GM04503 (cell line): ENCODE measurements at regions not wholly inside any gene's neighbourhood (a gene's known extent, or its start where the extent isn't known, plus 50 kb on each side); places are given as distances from the start of the nearest gene placed in this dataset.

Source experiments
- DNase-seq: peaks from one replicate; pipeline ENCODE4 v3.0.0-alpha.2; 2012; ENCODE audit warnings: low read depth

DNA sequence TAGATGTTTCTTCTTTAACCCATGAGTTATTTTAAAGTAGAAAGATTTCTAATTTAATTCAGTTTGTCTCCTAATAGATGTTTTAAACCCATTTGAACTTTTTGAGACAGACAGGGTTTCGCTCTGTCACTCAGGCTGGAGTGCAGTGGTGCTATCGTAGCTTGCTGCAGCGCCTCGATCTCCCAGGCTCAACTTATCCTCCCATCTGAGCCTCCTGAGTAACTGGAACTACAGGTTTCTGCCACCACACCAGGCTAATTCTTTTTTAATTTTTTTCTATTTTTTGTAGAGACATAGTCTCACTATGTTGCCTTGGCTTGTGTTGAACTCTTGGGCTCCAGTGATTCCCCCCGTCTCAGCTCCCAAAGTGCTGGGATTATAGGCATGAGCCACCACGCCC is 53.0 kb upstream of the RAB18 start:
- DNase-seq: no peak

DNA sequence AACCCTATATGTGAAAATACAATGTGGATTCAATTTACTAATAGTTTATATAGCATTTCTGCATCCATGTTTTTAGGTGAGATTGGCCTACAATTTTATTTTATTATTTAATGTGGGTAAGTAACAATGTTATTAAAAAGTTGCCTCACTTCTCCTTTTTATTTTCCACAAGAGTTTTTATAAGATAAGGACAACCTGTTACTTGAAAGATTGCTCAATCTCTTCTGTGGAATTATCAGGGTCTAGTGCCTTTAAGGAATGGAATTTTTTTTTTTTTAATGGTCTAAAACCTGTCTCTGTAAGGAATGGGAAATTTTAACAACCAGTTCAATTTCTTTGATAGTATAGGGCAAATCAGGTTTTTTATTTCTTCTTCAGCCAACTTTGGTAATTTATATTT is 53.9 kb upstream of the RAB18 start:
- DNase-seq: no peak

- DNase-seq: no peak
Measured at GRCh38 chr10:27449571-27449970, 54.5 kb upstream of the RAB18 start.

- peak; percentile 18 for DNase-seq
Measured at GRCh38 chr10:27448921-27449320, 55.2 kb upstream of the RAB18 start.

DNA sequence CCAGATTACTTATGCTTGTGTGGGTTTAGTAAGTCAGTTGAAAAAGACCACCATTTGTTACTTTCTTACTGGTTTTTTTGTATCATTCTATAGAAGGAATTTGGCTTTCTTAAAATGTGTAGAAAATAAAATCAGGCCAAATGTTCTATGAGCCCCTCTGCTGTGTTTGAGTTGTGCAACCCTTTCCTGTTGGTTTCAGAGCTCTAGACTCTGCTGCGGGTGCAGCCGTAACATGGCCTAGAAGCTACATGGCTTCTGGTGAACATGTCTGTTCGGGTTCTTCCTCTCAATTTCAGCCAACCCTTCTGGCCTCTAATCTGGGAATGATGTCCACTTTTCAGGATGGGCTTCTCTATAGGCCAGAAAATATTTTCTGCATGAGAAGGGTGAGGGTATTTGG is 56.6 kb upstream of the RAB18 start:
- DNase-seq: no peak

DNA sequence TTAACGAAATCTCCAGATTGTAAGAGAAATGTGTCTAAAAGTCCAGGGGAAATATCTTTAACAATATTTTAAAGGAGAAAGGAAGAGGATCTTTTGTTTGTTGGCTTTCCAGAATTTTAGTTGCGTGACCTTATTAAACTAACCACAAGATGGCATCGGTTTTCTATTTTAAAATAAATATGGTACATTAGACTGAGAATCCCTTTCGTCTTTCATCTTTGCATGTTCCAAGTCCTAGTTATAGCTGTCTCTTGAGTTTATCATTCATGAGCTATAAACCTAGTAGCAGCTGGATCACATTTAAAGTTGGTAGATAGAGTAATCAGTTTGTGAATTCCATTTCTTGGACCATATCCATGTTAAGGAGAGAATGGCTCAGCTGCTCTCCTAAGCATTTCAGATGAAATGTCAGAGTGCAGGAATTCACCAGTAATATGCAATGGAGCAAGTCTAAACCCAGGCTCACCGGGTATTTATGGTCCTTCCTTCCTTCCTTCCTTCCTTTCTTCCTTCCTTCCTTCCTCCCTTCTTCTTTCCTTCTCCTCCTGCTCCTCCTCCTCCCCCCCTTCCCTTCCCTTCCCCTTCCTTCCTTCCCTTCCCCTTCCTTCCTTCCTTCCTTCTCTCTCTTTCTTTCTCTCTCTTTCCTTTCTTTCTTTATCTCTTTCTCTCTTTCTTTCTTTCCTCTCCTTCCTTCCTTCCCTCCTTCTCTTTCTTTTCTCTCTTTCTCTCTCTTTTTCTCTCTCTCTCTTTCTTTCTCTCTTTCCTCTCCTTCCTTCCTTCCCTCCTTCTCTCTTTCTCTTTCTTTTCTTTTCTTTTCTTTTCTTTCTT is 57.8 kb upstream of the RAB18 start:
- peak; percentile 49 for DNase-seq

GRCh38 chr10:27445070-27445469 is 59.0 kb upstream of the RAB18 start:
- DNase-seq: no peak

- no peak for DNase-seq
Measured at GRCh38 chr10:27440478-27440877, 63.6 kb upstream of the RAB18 start.

DNA sequence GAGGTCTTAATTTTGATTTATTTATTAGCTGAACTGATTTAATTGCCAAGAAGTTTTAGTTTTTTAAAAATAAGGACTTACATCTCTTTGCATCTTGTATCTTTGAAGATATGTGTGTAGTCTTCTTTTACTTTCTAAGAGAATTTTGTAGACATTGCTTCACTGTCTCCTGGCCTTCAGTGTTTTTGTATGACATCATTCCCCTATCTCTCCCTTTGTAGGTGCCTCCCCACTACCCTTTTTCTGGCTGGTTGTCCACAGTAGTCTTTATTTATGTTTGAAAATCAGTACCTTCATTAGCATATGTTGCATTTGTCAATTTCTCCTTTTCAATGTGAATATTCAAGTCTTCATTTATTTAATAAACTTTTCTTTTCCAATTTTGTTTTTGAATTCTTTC is 64.1 kb upstream of the RAB18 start:
- no peak for DNase-seq

DNA sequence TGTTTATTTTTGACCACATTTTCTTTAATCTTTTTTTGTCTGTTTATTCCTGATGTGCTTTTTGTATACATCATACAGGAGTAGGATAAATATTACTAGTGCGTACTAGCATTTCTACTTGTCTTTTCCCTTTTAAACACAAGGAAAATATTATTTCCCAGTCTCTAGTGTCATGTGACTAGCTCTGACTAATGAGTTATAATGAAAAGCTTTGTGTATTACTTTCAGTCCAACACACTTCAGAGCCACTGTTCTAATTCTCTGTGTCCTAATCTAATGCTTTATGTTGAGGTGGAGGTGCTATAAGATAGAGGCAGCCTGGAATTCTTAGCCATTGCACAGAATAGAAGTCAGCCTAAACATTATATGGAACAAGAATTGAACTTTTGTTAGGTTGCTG is 65.0 kb upstream of the RAB18 start:
- DNase-seq: no peak

DNA sequence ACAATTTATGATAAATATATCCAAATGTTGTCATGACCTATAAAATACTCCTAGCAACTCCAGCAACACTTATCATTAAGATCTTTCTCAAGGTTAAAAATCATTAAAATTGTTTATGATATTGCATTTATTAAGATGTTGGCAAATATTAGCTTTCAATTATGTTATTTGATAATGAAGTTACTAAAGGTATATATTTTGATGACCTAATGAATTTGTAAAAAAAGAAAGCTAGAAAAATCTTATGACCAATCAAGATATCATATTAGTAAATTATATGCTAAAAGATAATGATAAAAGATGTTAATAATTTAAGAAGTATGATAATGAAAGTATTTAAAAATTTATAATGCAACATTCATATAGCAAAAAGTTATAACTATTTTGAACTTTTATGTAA is 66.3 kb upstream of the RAB18 start:
- DNase-seq: no peak

- DNase-seq: no peak
Measured at GRCh38 chr10:27436710-27437109, 67.4 kb upstream of the RAB18 start.

- DNase-seq: no peak
Measured at GRCh38 chr10:27433976-27434375, 70.1 kb upstream of the RAB18 start.

DNA sequence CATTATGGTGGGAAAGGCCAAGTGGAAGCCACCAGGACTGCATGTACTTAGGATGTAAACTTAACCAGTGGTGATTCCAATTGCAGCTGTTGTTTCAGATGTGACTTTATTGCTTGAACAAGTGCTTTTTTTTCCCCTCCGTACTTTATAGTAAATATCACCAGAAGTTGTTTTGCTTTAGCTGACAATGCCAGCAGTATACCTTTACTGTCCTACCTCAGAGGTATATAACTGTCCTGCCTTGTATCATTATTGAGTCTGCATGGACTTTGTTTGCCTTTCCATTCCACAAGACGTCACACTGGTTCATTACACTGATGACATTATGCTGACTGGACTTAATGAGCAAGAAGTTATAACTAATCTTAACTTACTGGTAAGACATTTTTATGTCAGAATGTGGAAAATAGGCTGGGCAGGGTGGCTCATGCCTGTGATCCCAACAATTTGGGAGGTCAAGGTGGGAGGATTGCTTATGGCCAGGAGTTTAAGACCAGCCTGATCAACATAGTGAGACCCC is 77.1 kb upstream of the RAB18 start:
- DNase-seq: no peak

- DNase-seq: no peak
Measured at GRCh38 chr10:27413831-27414348, 90.2 kb upstream of the RAB18 start.

DNA sequence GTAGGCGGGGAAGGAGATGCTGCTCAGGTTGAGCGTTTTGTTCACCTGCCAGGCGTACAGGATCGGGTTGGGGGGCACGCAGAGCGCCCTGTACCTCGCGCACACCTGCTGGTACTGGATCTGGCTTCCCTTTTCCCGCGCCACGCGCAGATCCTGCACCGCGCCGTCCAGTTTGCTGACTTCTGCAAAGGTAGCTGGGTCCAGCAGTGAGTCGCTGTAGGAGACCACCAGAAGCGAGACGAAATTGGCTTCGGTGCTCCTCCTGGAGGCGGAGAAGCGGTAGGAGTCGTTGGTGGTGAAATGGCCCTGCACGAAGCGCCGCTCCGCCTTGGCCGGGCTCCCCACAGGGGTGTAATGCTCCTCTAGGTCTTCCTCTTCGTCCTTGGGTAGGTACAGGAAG is 90.7 kb upstream of the RAB18 start:
- DNase-seq: no peak

DNA sequence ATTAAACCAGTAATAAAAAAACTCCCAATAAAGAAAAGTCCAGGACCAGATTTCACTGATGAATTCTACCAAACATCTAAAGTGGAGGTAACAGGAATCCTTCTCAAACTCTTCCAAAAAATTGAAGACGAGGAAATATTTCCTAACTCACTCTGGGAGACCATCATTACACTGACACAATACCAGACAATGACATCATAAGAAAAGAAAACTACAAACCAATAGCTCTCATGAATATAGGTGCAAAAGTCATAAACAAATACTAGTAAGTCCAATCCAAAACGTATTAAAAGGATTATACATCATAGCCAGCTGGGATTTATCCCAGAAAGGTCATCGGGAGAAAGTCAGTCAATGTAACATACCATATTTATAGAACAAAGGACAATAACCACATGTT is 94.0 kb upstream of the RAB18 start:
- DNase-seq: no peak

DNA sequence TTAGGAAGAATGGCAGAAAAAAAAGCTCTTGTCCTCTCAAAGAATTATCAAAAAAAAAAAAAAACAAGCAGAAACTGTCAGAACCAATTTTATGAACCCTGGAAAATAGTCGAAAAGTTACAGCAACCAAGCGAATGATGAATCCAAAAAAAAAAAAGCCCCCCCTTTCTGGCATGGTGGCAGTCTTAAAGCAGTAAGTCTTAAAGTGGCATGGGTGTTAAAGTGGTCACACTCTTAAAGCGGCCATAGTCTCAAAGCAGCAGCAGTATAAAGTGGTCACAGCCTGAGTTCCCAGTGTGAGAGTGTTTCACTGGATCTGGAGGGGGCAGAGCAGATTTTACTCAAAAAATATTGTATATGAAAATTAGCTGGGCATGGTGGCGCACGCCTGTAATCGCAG is 96.8 kb upstream of the RAB18 start:
- no peak for DNase-seq

GRCh38 chr10:27399871-27400270 is 104.2 kb upstream of the RAB18 start:
- DNase-seq: no peak

DNA sequence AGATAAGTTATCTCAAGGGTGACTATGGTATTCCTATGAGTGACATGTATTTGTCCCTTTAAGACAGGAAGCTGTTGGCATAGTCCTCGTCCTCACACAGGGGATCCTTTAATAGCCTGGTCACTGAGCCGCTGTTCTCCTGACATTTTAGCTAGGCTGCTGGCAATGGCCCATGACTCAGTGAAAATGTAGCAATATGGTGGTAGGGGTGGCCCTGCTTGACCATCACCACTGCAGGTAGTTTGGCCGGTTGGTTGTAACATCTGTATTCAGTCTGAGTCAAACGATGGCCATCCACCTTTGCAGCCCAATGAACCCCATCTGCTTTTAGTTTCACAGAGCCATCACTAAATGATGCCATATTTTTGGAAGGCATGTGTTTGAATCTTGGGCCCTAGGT is 110.1 kb upstream of the RAB18 start:
- DNase-seq: no peak

GRCh38 chr10:27392606-27393005 is 111.5 kb upstream of the RAB18 start:
- DNase-seq: no peak

GRCh38 chr10:27391916-27392315 is 112.2 kb upstream of the RAB18 start:
- DNase-seq: no peak

GRCh38 chr10:27391325-27391724 is 112.8 kb upstream of the RAB18 start:
- DNase-seq: no peak

GRCh38 chr10:27390681-27391080 is 113.4 kb upstream of the RAB18 start:
- DNase-seq: peak; percentile 58
